HCT116 (cell line): ENCODE measurements at regions not wholly inside any gene's neighbourhood (a gene's known extent, or its start where the extent isn't known, plus 50 kb on each side); places are given as distances from the start of the nearest gene placed in this dataset.

Experiments used
- ATAC-seq: fragments of 200-7000 bp; cut with Tn5 transposase; 2 replicates; pipeline ENCODE4 v1.9.1; 2020; ENCODE audit warnings: mild to moderate bottlenecking, moderate library complexity
- BruUV-seq: library from RNA; stranded (reverse); fragments of 400-500 nt; replicated peaks from 2 replicates; lab custom pipeline; 2021; lab: Mats Ljungman, UMichigan
- CTCF ChIA-PET: fragments of 300-600 bp; sonication (Branson Sonifier 250); formaldehyde crosslinking; loops from one replicate; lab custom pipeline; 2021; ENCODE audit warnings: antibody characterized with exemption; lab: Charles Lee
- POLR2A ChIA-PET: fragments of 300-600, 350-600 bp; sonication (Branson Sonifier 250); formaldehyde crosslinking; loops from one replicate; lab custom pipeline; 2021; ENCODE audit warnings: antibody characterized with exemption; lab: Charles Lee
- RAD21 ChIA-PET, 2 experiments: fragments of 300-600 bp; sonication (Branson Sonifier 250); formaldehyde crosslinking; loops; one replicate each; lab custom pipeline; 2023; ENCODE audit warnings: low total read pairs in 2 of 2; ENCODE audit not compliant: uncharacterized antibody in 2 of 2, unreplicated experiment in 2 of 2, low non-redundant PET in 1 of 2; lab: Charles Lee
- DNase-seq: peaks from one replicate; pipeline ENCODE4 v3.0.0-alpha.2; 2010; ENCODE audit warnings: low read depth, low spot score
- H2AFZ ChIP-seq: fragments of 200-600 bp; shearing (Covaris generic), sonication (generic); 2 replicates; pipeline ENCODE4 v1.6.1; 2017; ENCODE audit warnings: low read depth, mixed run types, mixed read lengths, antibody characterized with exemption, low read length; ENCODE audit not compliant: poor library complexity, severe bottlenecking
- H3K27ac ChIP-seq: 2 replicates; pipeline ENCODE4 v1.5.1; 2012; ENCODE audit warnings: low read depth, low read length
- H3K27me3 ChIP-seq: fragments of 200-600 bp; sonication (generic); 2 replicates; pipeline ENCODE4 v1.6.1; 2016; ENCODE audit warnings: mixed run types, low read length, mixed read lengths; ENCODE audit not compliant: insufficient read depth
- H3K36me3 ChIP-seq, 2 experiments: fragments of 200-500 bp in 1 of 2; fragments of 200-600 bp in 1 of 2; sonication (Bioruptor generic) in 1 of 2; sonication (generic) in 1 of 2; 2 replicates each; pipeline versions ENCODE4 v1.5.1 to v1.6.1; 2014 to 2016; ENCODE audit warnings: low read length in 2 of 2, inconsistent platforms in 1 of 2, mixed read lengths in 1 of 2, mixed run types in 1 of 2; ENCODE audit not compliant: insufficient read depth in 2 of 2, control insufficient read depth in 1 of 2
- H3K4me1 ChIP-seq, 2 experiments: fragments of 200-600 bp in 1 of 2; sonication (generic) in 1 of 2; 2 replicates each; pipeline versions ENCODE4 v1.5.1 to v1.6.1; 2012 to 2017; ENCODE audit warnings: low read length in 2 of 2, inconsistent platforms in 1 of 2, mild to moderate bottlenecking in 1 of 2, mixed read lengths in 1 of 2, mixed run types in 1 of 2, moderate library complexity in 1 of 2; ENCODE audit not compliant: insufficient read depth in 2 of 2, control insufficient read depth in 1 of 2
- H3K4me2 ChIP-seq: fragments of 200-600 bp; sonication (generic); 2 replicates; pipeline ENCODE4 v1.6.1; 2017; ENCODE audit warnings: mixed run types, low read length, mixed read lengths
- H3K4me3 ChIP-seq, 2 experiments: fragments of 200-600 bp in 1 of 2; sonication (generic) in 1 of 2; replicated peaks in 1 of 2; 2 replicates each; pipeline ENCODE4 v1.5.1; 2011 to 2016; ENCODE audit warnings: low read length in 2 of 2, control low read depth in 1 of 2, low read depth in 1 of 2, mild to moderate bottlenecking in 1 of 2, mixed read lengths in 1 of 2, mixed run types in 1 of 2
- H3K79me2 ChIP-seq: fragments of 200-600 bp; sonication (generic); 2 replicates; pipeline ENCODE4 v1.6.1; 2017; ENCODE audit warnings: mild to moderate bottlenecking, mixed run types, low read length, moderate library complexity, mixed read lengths; ENCODE audit not compliant: insufficient read depth
- H3K9ac ChIP-seq: fragments of 200-600 bp; sonication (generic); 2 replicates; pipeline ENCODE4 v1.6.1; 2016; ENCODE audit warnings: low read length, mixed read lengths
- H3K9me2 ChIP-seq: fragments of 200-600 bp; sonication (generic), shearing (Covaris generic); 2 replicates; pipeline ENCODE4 v1.6.1; 2017; ENCODE audit warnings: mixed run types, mild to moderate bottlenecking, moderate library complexity; ENCODE audit not compliant: insufficient read depth
- H3K9me3 ChIP-seq, 2 experiments: fragments of 200-500 bp in 1 of 2; fragments of 200-600 bp in 1 of 2; sonication (Bioruptor generic) in 1 of 2; sonication (generic) in 1 of 2; 2 replicates each; pipeline ENCODE4 v1.6.1; 2014 to 2017; ENCODE audit warnings: low read length in 2 of 2, mixed read lengths in 2 of 2, inconsistent platforms in 1 of 2, low read depth in 1 of 2, mild to moderate bottlenecking in 1 of 2, mixed run types in 1 of 2, moderate library complexity in 1 of 2; ENCODE audit not compliant: control insufficient read depth in 1 of 2, insufficient read depth in 1 of 2
- H4K20me1 ChIP-seq: fragments of 200-600 bp; sonication (generic), shearing (Covaris generic); 2 replicates; pipeline ENCODE4 v1.6.1; 2017; ENCODE audit warnings: mixed run types, mild to moderate bottlenecking, moderate library complexity; ENCODE audit not compliant: insufficient read depth
- ATF3 ChIP-seq: IDR thresholded peaks from 2 replicates; pipeline ENCODE4 v1.6.1; 2012
- CEBPB ChIP-seq: IDR thresholded peaks from 2 replicates; pipeline ENCODE4 v1.6.1; 2012; ENCODE audit warnings: low read depth
- CTCF ChIP-seq, 3 experiments: fragments of 200-600 bp in 1 of 3; sonication (generic) in 1 of 3; IDR thresholded peaks in 2 of 3; conservative IDR thresholded peaks in 1 of 3; 2 replicates each; pipeline ENCODE4 v1.5.1; 2012 to 2017; ENCODE audit warnings: low read depth in 2 of 3, low read length in 2 of 3, antibody characterized with exemption in 1 of 3, borderline replicate concordance in 1 of 3, control low read depth in 1 of 3, mild to moderate bottlenecking in 1 of 3, mixed read lengths in 1 of 3, mixed run types in 1 of 3, moderate library complexity in 1 of 3; ENCODE audit not compliant: insufficient read depth in 1 of 3
- MAX ChIP-seq: IDR thresholded peaks from 2 replicates; pipeline ENCODE4 v1.6.1; 2012
- ZFX ChIP-seq: fragments of 450-650 bp; IDR thresholded peaks from 2 replicates; pipeline ENCODE4 v1.6.1; 2017
- ZNF274 ChIP-seq: fragments of 200-500 bp; sonication (Bioruptor generic); IDR thresholded peaks from 2 replicates; pipeline ENCODE4 v1.6.1; 2014; ENCODE audit warnings: mild to moderate bottlenecking, low read depth, low read length, inconsistent platforms
- intact Hi-C: fragments of 100-400 bp; cut with micrococcal nuclease; formaldehyde crosslinking; loops from 2 replicates; pipeline ENCODE4 v1.10.0; 2022

GRCh38 chr7:153446490-153446889 is 605.7 kb upstream of the DPP6 start (continued):
- TF ChIP-seq CTCF (IDR thresholded peaks at IDR 0.05 in 2 of 3, conservative IDR thresholded peaks at IDR 0.05 in 1 of 3; ENCODE audit: borderline replicate concordance in 1 of 3, insufficient read depth in 1 of 3, low read depth in 2 of 3, low read length in 2 of 3) (no peak), MAX (no peak), ATF3 (no peak)

GRCh38 chr7:153447011-153447410 is 605.2 kb upstream of the DPP6 start:
- H3K4me1 ChIP-seq = no peaks in the 10 kb centered on the region
- BruUV-seq = no TSS peak
- intact Hi-C loops = no loop called here
- no peaks in the 10 kb centered on the region for H3K9me2 ChIP-seq
- no peaks in the 10 kb centered on the region for H3K79me2 ChIP-seq
- no peaks in the 10 kb centered on the region for H3K27me3 ChIP-seq
- no peaks in the 10 kb centered on the region for H4K20me1 ChIP-seq
- peaks cover 5 to 10% of the 10 kb centered on the region in 2 experiments; a peak in 2 of 4 replicates for H3K9me3 ChIP-seq
- no peak overlapping the region for H3K4me2 ChIP-seq
- no peak overlapping the region for H3K9ac ChIP-seq
- TF ChIP-seq ZNF274 = no peak
- no peak for TF ChIP-seq CEBPB
- TF ChIP-seq ZFX = no peak
- TF ChIP-seq, all 23 proteins: peak for 0
- Histone ChIP-seq H3K27ac (no peak overlapping the region), H3K4me3 (no peak overlapping the region), H3K36me3 (no peaks in the 10 kb centered on the region), H2AFZ (no peak overlapping the region)
- ChIA-PET RAD21 (no interaction called here), POLR2A (no interaction called here), CTCF (no interaction called here)
- ATAC-seq (no peak), DNase-seq (no peak)
